Right cardiac atrium (tissue), 5 donors: ENCODE measurements at regions not wholly inside any gene's neighbourhood (a gene's known extent, or its start where the extent isn't known, plus 50 kb on each side); places are given as distances from the start of the nearest gene placed in this dataset.

Experiments used
- ATAC-seq, 2 donors: fragments of 200-7000 bp; cut with Tn5 transposase; one replicate each; pipeline versions ENCODE4 v1.8.0 to v1.9.1; 2020; ENCODE audit warnings: moderate library complexity in 2 of 2, mild to moderate bottlenecking in 1 of 2
- DNase-seq, 3 donors: peaks; one replicate each; pipeline ENCODE4 v3.0.0-alpha.2; 2020
- H3K27ac ChIP-seq: one replicate; pipeline ENCODE4 v1.5.1; 2013; ENCODE audit warnings: mild to moderate bottlenecking, low read length, control low read depth, moderate library complexity
- H3K27me3 ChIP-seq: one replicate; pipeline ENCODE4 v1.6.1; 2013; ENCODE audit not compliant: control insufficient read depth, insufficient read depth
- H3K4me1 ChIP-seq: one replicate; pipeline ENCODE4 v1.6.1; 2013; ENCODE audit warnings: low read length; ENCODE audit not compliant: control insufficient read depth, insufficient read depth
- H3K4me3 ChIP-seq: one replicate; pipeline ENCODE4 v1.5.1; 2013; ENCODE audit warnings: low read length, control low read depth
- H3K9me3 ChIP-seq: one replicate; pipeline ENCODE4 v1.6.1; 2013; ENCODE audit warnings: low read length; ENCODE audit not compliant: control insufficient read depth
- WGBS: extraction: QIAGEN DNeasy Blood & Tissue Kit; methylation state at CpG from one replicate; pipeline ENCODE4 v1.1.7; 2013; 5-methylcytosine and 5-hydroxymethylcytosine counted together
- intact Hi-C, 4 donors: fragments of 100-400 bp; cut with DNase I; formaldehyde crosslinking; loops; one replicate each; pipeline versions ENCODE4 v1.11.0 to v1.14.0; 2022 to 2023
- donor health status: healthy with polysubstance abuse.
- donor health status: DM: no; HTN: yes; CAD: no.
- donor health status: DM: no; HTN: no; CAD: no.
- donor health status: DM: no; HTN: yes; CAD: no; lungs with severe emphysema.
- donor health status: DM: yes; HTN: yes; CAD: no.

DNA sequence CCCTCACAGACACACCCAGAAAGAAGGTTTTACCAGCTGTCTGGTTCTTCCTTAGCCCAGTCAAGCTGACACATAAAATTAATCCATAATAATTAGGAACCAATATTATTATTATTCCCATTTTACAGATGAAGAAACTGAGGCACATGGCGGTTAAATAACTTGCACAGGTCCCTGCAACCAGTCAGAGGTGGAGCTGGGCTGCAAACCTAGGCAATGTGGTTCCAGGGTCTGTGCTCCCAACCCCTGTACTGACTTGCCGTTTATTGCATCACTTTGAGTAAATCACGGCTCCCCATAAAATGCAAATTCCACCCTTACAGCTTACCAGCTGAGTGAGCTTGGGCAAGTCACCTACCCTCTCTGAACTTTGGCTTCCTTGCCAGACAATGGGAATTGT, 179.2 kb upstream of the POU3F1 start:
- Histone ChIP-seq H3K27me3 (no peaks in the 10 kb centered on the region), H3K9me3 (no peaks in the 10 kb centered on the region), H3K4me1 (no peaks in the 10 kb centered on the region), H3K27ac (no peak overlapping the region), H3K4me3 (no peak overlapping the region)
- ATAC-seq = no peak
- WGBS = 90% methylated on average over 3 of the region's 3 CpGs
- no peak for DNase-seq
- intact Hi-C loops = no loop called here

DNA sequence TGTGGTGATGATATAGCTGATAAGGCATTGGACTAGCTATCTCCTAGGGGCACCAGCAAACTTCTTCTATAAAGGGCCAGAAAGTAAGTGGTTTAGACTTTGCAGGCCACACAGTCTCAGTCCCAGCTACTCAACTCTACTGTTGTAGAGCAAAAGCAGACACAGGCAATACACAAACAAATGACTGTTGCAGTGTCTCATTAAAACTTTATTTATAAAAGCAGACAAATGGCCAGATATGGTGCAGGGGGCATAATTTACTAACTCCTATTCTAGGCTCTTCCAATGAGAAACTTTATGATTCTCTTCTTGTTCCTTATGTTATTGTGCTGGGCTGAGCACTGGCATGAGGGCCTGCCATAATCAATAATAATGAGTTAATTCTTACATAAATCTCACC, 176.8 kb upstream of the POU3F1 start:
- ATAC-seq (no peak), DNase-seq (no peak)
- intact Hi-C loops = no loop called here
- Histone ChIP-seq H3K9me3 (no peaks in the 10 kb centered on the region), H3K27me3 (no peaks in the 10 kb centered on the region), H3K4me3 (no peak overlapping the region), H3K4me1 (no peaks in the 10 kb centered on the region), H3K27ac (no peak overlapping the region)

GRCh38 chr1:38222891-38223290, 176.3 kb upstream of the POU3F1 start:
- no peak overlapping the region for H3K27ac ChIP-seq
- no peaks in the 10 kb centered on the region for H3K27me3 ChIP-seq
- no peak for DNase-seq
- H3K4me3 ChIP-seq = no peak overlapping the region
- no peaks in the 10 kb centered on the region for H3K4me1 ChIP-seq
- intact Hi-C loops = no loop called here
- H3K9me3 ChIP-seq = no peaks in the 10 kb centered on the region
- WGBS = 75% methylated on average over 2 of the region's 2 CpGs
- ATAC-seq = no peak

DNA sequence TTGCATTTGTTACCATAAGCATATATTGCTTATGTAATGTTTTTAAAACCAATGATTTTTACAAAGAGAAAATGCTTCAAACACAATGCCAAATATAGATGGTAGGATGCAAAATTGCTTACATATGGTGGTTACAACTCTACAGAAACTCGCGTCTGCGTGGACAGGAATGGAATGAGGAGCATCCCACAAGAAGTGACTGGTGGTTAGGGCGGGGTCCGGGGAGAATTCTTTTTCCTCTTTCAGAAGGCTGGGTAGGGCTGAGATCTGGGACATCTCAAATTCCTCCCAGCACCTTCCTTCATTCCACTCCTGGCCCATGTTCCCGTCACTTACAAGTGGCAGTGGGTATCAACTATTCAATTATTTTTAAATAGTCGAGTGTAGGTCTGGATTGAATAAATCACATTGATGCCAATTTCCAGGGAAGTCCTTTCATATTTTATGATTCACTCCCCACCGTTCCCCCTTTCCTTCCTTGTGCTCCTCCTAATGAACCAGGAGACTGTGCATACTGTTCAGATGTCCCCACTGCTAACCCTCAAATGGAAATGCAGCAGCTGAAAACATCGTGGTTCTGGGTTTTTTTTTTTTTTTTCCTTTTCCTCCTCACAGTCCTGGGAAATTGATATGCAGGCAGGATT, 174.5 kb upstream of the POU3F1 start:
- no peaks in the 10 kb centered on the region for H3K9me3 ChIP-seq
- intact Hi-C loops = no loop called here
- H3K4me3 ChIP-seq = no peak overlapping the region

GRCh38 chr1:38217316-38217715, 170.7 kb upstream of the POU3F1 start:
- Histone ChIP-seq H3K27me3 (no peaks in the 10 kb centered on the region), H3K4me3 (no peak overlapping the region), H3K27ac (no peak overlapping the region), H3K4me1 (no peaks in the 10 kb centered on the region), H3K9me3 (no peaks in the 10 kb centered on the region)
- intact Hi-C loops = no loop called here
- 63% methylated on average over 5 of the region's 5 CpGs for WGBS
- ATAC-seq (peak; percentile 44 to 63), DNase-seq (peak in 2 of 3 donors; percentile 49 to 65)

More for the DNA sequence above, 174.5 kb upstream of the POU3F1 start:
- no peaks in the 10 kb centered on the region for H3K4me1 ChIP-seq
- no peak overlapping the region for H3K27ac ChIP-seq
- H3K27me3 ChIP-seq = no peaks in the 10 kb centered on the region
- ATAC-seq (no peak), DNase-seq (no peak)
- 37% methylated on average over 9 of the region's 9 CpGs for WGBS

DNA sequence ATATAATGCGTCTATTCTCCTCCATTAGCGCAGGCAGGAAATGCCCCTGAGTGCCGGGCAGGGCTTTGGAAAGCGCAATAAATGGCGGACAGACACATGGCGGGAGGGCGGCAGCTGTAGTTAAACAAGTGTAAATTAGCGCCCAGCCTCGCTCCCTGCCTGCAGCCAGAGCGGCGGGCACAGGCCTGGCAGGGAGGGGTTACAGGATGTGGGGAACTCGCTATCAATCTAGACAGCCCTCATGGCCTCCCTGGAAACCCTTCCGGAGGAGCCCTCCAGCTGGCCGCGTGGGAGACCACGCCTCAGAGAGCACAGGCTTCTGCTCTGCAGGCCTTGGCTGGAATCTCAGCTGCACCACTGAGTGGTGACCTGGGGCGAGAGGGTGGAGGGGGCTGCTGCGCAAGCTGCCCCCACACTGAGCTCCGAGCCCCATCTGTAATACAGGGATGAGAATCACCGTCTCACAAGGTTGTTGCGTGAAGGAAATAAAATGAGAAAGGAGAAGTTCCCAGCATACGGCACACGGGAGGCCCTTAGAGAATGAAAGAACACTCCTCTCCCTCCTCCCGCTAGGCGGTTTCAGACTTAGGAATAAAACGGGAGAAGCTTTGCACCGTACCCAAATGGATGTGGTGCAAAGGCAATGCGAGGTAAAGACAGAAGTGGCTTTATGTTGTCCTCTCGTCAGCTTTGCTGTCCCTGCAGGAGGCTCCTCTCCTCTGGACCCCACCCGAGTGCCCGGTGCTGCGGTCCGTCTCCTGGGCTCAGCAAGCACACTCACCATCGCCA, 167.2 kb upstream of the POU3F1 start:
- ATAC-seq (peak; percentile 75 to 89), DNase-seq (peak; percentile 36 to 68 (median 63))
- no peaks in the 10 kb centered on the region for H3K27me3 ChIP-seq
- 53% methylated on average over 34 of the region's 34 CpGs for WGBS
- H3K9me3 ChIP-seq = no peaks in the 10 kb centered on the region
- no peaks in the 10 kb centered on the region for H3K4me1 ChIP-seq
- H3K4me3 ChIP-seq = no peak overlapping the region
- H3K27ac ChIP-seq = no peak overlapping the region
- intact Hi-C loops = no loop called here

DNA sequence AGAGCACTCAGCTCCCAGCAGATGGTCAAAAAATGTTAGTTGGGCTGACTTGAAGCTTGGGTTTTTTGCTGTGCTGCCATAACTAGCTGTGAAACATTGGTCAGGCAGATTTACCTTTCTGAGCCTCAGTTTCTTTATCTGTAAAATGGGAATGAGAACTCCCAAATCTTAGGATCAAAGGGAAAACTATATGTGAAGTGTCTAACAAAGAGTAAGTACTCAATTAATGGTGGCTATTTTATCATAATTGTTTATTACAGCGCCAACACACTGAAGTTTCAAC, 164.2 kb upstream of the POU3F1 start:
- ATAC-seq (no peak), DNase-seq (no peak)
- 100% methylated on average over 1 of the region's 1 CpG for WGBS
- no peak overlapping the region for H3K4me3 ChIP-seq
- no peak overlapping the region for H3K27ac ChIP-seq
- no peaks in the 10 kb centered on the region for H3K27me3 ChIP-seq
- no peaks in the 10 kb centered on the region for H3K4me1 ChIP-seq
- H3K9me3 ChIP-seq = no peaks in the 10 kb centered on the region
- intact Hi-C loops = no loop called here

- 43% methylated on average over 15 of the region's 15 CpGs for WGBS
- peak; percentile 27 to 75 (median 67) for DNase-seq
- no peak for ATAC-seq
These were observed 163.7 kb upstream of the POU3F1 start for GRCh38 chr1:38210021-38210894.

GRCh38 chr1:38208716-38209632, 162.4 kb upstream of the POU3F1 start:
- intact Hi-C loops = no loop called here
- Histone ChIP-seq H3K27ac (no peak overlapping the region), H3K4me1 (no peaks in the 10 kb centered on the region), H3K9me3 (no peaks in the 10 kb centered on the region), H3K27me3 (no peaks in the 10 kb centered on the region), H3K4me3 (no peak overlapping the region)
- DNase-seq (no peak), ATAC-seq (no peak)
- WGBS = 87% methylated on average over 9 of the region's 9 CpGs

More at GRCh38 chr1:38210021-38210894, 163.7 kb upstream of the POU3F1 start:
- H3K4me1 ChIP-seq = no peaks in the 10 kb centered on the region
- H3K27ac ChIP-seq = no peak overlapping the region
- intact Hi-C loops = no loop called here
- no peaks in the 10 kb centered on the region for H3K9me3 ChIP-seq
- H3K27me3 ChIP-seq = no peaks in the 10 kb centered on the region
- no peak overlapping the region for H3K4me3 ChIP-seq

GRCh38 chr1:38207906-38208305, 161.3 kb upstream of the POU3F1 start:
- 90% methylated on average over 4 of the region's 4 CpGs for WGBS
- Histone ChIP-seq H3K27ac (no peak overlapping the region), H3K27me3 (no peaks in the 10 kb centered on the region), H3K4me3 (no peak overlapping the region), H3K9me3 (no peaks in the 10 kb centered on the region), H3K4me1 (no peaks in the 10 kb centered on the region)
- intact Hi-C loops = no loop called here
- ATAC-seq (peak in 1 of 2 donors; percentile 19), DNase-seq (no peak)
